GM19238 (cell line): ENCODE measurements at regions not wholly inside any gene's neighbourhood (a gene's known extent, or its start where the extent isn't known, plus 50 kb on each side); places are given as distances from the start of the nearest gene placed in this dataset.

Experiments used
- DNase-seq: peaks from one replicate; pipeline ENCODE4 v3.0.0; 2011; ENCODE audit warnings: low spot score; ENCODE audit not compliant: insufficient read length

- DNase-seq = no peak
Measured at GRCh38 chr4:180618396-180618795, 1624.8 kb upstream of the TENM3 start.

- DNase-seq = no peak
Measured at GRCh38 chr4:180619440-180619839, 1623.8 kb upstream of the TENM3 start.

- no peak for DNase-seq
Measured at GRCh38 chr4:180622254-180622653, 1620.9 kb upstream of the TENM3 start.

- DNase-seq = no peak
Measured at GRCh38 chr4:180625653-180626052, 1617.5 kb upstream of the TENM3 start.

GRCh38 chr4:180630012-180630665 is 1613.1 kb upstream of the TENM3 start:
- DNase-seq = no peak

- DNase-seq = no peak
Measured at GRCh38 chr4:180634306-180634705, 1608.9 kb upstream of the TENM3 start.

GRCh38 chr4:180635281-180635680 is 1607.9 kb upstream of the TENM3 start:
- no peak for DNase-seq

- no peak for DNase-seq
Measured at GRCh38 chr4:180636696-180637404, 1606.4 kb upstream of the TENM3 start.

- DNase-seq = no peak
Measured at GRCh38 chr4:180637616-180638015, 1605.6 kb upstream of the TENM3 start.

- no peak for DNase-seq
Measured at GRCh38 chr4:180640193-180640592, 1603.0 kb upstream of the TENM3 start.

GRCh38 chr4:180641495-180641894 is 1601.7 kb upstream of the TENM3 start:
- DNase-seq = no peak

GRCh38 chr4:180642732-180643131 is 1600.5 kb upstream of the TENM3 start:
- no peak for DNase-seq

GRCh38 chr4:180650273-180650672 is 1592.9 kb upstream of the TENM3 start:
- no peak for DNase-seq

- no peak for DNase-seq
Measured at GRCh38 chr4:180652533-180652932, 1590.7 kb upstream of the TENM3 start.

- no peak for DNase-seq
Measured at GRCh38 chr4:180655886-180656285, 1587.3 kb upstream of the TENM3 start.

GRCh38 chr4:180657881-180658280 is 1585.3 kb upstream of the TENM3 start:
- DNase-seq = no peak

GRCh38 chr4:180664766-180665368 is 1578.3 kb upstream of the TENM3 start:
- DNase-seq = peak; percentile 9

- no peak for DNase-seq
Measured at GRCh38 chr4:180665481-180665880, 1577.7 kb upstream of the TENM3 start.

- peak; percentile 5 for DNase-seq
Measured at GRCh38 chr4:180665994-180666824, 1577.0 kb upstream of the TENM3 start.

- no peak for DNase-seq
Measured at GRCh38 chr4:180668732-180669131, 1574.5 kb upstream of the TENM3 start.

- no peak for DNase-seq
Measured at GRCh38 chr4:180669680-180670079, 1573.5 kb upstream of the TENM3 start.
